ENCODE measurements at regions not wholly inside any gene's neighbourhood (a gene's known extent, or its start where the extent isn't known, plus 50 kb on each side); places are given as distances from the start of the nearest gene placed in this dataset.

DNA sequence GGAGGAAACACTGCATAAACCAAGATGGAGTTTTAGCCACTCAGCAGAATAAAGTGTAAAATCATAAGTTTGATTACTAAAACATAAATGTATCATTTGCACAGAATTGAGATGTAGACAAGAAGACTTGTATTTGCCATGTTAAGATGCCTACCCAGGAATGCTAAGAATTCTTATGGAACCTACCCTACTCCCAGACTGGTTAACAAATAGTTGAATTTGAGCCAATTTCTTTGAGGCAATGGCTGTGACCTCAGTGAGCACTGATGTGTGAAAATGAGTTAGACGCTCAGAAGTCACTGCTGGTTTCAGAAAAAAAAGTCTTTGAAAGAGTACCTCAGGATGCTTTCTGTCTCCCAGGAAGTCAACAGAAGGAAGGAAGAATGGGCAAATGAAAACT, 95.6 kb downstream of the ESM1 start:
- TF ChIP-seq, protein P1, sequence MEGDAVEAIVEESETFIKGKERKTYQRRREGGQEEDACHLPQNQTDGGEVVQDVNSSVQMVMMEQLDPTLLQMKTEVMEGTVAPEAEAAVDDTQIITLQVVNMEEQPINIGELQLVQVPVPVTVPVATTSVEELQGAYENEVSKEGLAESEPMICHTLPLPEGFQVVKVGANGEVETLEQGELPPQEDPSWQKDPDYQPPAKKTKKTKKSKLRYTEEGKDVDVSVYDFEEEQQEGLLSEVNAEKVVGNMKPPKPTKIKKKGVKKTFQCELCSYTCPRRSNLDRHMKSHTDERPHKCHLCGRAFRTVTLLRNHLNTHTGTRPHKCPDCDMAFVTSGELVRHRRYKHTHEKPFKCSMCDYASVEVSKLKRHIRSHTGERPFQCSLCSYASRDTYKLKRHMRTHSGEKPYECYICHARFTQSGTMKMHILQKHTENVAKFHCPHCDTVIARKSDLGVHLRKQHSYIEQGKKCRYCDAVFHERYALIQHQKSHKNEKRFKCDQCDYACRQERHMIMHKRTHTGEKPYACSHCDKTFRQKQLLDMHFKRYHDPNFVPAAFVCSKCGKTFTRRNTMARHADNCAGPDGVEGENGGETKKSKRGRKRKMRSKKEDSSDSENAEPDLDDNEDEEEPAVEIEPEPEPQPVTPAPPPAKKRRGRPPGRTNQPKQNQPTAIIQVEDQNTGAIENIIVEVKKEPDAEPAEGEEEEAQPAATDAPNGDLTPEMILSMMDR (IDR thresholded peaks at IDR 0.05): no peak
- no peak for TF ChIP-seq POLR2A (IDR thresholded peaks at IDR 0.05)

Data from Peyer's patch (tissue), 4 donors.